Adrenal gland (tissue), 9 donors: ENCODE measurements at regions not wholly inside any gene's neighbourhood (a gene's known extent, or its start where the extent isn't known, plus 50 kb on each side); places are given as distances from the start of the nearest gene placed in this dataset.

Experiments
- DNase-seq, 7 donors: peaks; one replicate each; pipeline ENCODE4 v3.0.0-alpha.2; 2019 to 2020
- H3K27ac ChIP-seq, 5 donors: fragments of 200-600 bp; sonication (generic) in 4 of 5; 1 replicate in 3 of 5; 2 replicates in 2 of 5; pipeline versions ENCODE4 v1.5.1 to v1.8.0; 2016 to 2020; ENCODE audit warnings: mild to moderate bottlenecking in 1 of 5
- H3K27me3 ChIP-seq: fragments of 200-600 bp; 2 replicates; pipeline ENCODE4 v1.8.0; 2021
- H3K36me3 ChIP-seq, 2 donors: fragments of 200-600 bp; replicated peaks in 1 of 2; 1 replicate in 1 of 2; 2 replicates in 1 of 2; pipeline versions ENCODE4 v1.5.1 to v1.8.0; 2018 to 2022
- H3K4me1 ChIP-seq, 2 donors: fragments of 200-600 bp; replicated peaks in 1 of 2; 1 replicate in 1 of 2; 2 replicates in 1 of 2; pipeline versions ENCODE4 v1.5.1 to v1.8.0; 2018 to 2021
- H3K4me3 ChIP-seq, 4 donors: fragments of 200-600 bp; sonication (generic) in 3 of 4; one replicate each; pipeline ENCODE4 v1.5.1; 2016 to 2018
- H3K9me3 ChIP-seq, 3 donors: fragments of 200-600 bp; sonication (generic) in 1 of 3; replicated peaks in 1 of 3; 1 replicate in 2 of 3; 2 replicates in 1 of 3; pipeline versions ENCODE4 v1.5.1 to v1.8.0; 2016 to 2021
- POLR2A ChIP-seq, 2 donors: fragments of 450-650 bp; IDR thresholded peaks; one replicate each; pipeline ENCODE4 v1.6.1; 2017; ENCODE audit warnings: antibody characterized with exemption in 2 of 2, mild to moderate bottlenecking in 2 of 2, moderate library complexity in 1 of 2
- WGBS, 4 donors: extraction: QIAGEN DNeasy Blood & Tissue Kit in 2 of 4; methylation state at CpG; one replicate each; pipeline versions ENCODE4 v1.1.5 to v1.1.7; 2013 to 2017; 5-methylcytosine and 5-hydroxymethylcytosine counted together
- intact Hi-C, 2 donors: fragments of 100-400 bp; cut with DNase I; formaldehyde crosslinking; loops; one replicate each; pipeline versions ENCODE4 v1.14.1 to v1.15.0; 2022 to 2023
- TF ChIP-seq, protein P1 (sequence below), 6 experiments: fragments of 450-650 bp in 4 of 6; fragments of 200-600 bp in 2 of 6; sonication (generic) in 1 of 6; IDR thresholded peaks; 1 replicate in 5 of 6; 2 replicates in 1 of 6; pipeline versions ENCODE4 v1.5.1 to v1.8.0; 2016 to 2021; ENCODE audit warnings: antibody characterized with exemption in 6 of 6, mild to moderate bottlenecking in 2 of 6, moderate library complexity in 1 of 6
- donor health status: healthy with polysubstance abuse.
- donor health status: Bipolar disorder and iron deficiency.
- donor health status: DM: yes; HTN: yes; CAD: no.
- donor health status: DM: no; HTN: no; CAD: no.
- donor health status: DM: no; HTN: no; CAD: no.

DNA sequence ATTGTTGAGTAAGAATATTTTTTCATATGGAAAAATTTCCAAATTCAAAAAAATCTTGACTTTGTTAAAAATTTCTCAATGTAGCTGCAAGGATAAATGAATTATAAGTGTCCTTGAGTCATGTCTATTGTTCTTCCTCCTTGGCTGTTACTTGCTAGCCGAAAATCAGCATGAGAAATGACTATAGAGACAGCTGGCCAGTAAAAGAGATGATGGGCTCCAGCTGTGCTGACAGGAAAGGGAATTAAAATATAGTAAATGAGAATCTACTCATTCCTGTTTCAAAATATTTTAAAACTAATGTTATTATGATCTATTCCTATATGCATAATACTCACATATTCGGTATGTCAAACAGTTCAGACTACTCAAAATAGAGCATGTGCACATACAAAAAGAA is 1292.6 kb downstream of the BRINP3 start:
- Histone ChIP-seq H3K27me3 (no peaks in the 10 kb centered on the region), H3K4me3 (no peak overlapping the region), H3K27ac (no peak overlapping the region), H3K9me3 (no peaks in the 10 kb centered on the region), H3K4me1 (no peaks in the 10 kb centered on the region), H3K36me3 (no peaks in the 10 kb centered on the region)
- DNase-seq, result no peak
- intact Hi-C loops, result no loop called here
- 27 to 50% (median 42%) methylated on average over 2 of the region's 2 CpGs for WGBS, 4 donors
- TF ChIP-seq, protein P1, sequence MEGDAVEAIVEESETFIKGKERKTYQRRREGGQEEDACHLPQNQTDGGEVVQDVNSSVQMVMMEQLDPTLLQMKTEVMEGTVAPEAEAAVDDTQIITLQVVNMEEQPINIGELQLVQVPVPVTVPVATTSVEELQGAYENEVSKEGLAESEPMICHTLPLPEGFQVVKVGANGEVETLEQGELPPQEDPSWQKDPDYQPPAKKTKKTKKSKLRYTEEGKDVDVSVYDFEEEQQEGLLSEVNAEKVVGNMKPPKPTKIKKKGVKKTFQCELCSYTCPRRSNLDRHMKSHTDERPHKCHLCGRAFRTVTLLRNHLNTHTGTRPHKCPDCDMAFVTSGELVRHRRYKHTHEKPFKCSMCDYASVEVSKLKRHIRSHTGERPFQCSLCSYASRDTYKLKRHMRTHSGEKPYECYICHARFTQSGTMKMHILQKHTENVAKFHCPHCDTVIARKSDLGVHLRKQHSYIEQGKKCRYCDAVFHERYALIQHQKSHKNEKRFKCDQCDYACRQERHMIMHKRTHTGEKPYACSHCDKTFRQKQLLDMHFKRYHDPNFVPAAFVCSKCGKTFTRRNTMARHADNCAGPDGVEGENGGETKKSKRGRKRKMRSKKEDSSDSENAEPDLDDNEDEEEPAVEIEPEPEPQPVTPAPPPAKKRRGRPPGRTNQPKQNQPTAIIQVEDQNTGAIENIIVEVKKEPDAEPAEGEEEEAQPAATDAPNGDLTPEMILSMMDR (IDR thresholded peaks at IDR 0.05), result no peak
- no peak for TF ChIP-seq POLR2A (IDR thresholded peaks at IDR 0.05)

DNA sequence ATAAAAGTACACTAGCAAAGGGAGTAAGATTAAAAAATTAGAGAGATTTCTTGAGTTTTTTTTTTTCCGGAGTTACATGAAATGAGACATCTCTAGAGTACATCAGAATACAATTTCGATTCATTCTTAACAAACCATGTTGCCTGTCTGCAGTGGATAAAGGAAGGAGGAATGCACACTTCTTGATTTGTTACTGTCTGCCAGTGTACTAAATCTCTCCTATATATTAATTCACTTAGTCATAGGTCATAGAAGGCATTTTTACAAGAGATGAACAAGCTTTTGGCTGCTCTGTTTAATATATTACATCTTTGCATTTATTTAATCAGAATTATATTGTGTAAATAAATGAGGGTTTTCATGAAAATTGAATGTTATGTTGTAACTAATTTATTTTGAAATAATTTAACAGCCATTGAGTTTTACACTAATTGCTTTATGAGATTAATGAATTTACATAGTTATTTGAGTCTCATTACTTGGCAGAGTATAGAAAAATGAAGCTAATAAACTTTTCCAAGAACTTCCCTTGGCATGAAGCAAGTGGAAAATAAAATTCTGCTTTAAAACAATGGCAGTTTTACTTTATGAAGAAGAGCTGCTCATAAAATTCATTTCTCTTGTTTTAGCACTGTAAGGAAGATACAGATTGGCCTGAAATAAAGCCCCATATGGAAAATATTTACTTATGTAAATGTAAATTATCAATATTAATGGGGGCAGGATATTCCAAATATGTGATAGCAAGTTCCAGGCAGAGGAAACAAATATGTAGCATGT is 1284.7 kb downstream of the BRINP3 start:
- 68 to 74% (median 72%) methylated on average over 2 of the region's 2 CpGs for WGBS, 4 donors
- intact Hi-C loops, result no loop called here
- Histone ChIP-seq H3K27ac (no peak overlapping the region), H3K4me1 (no peaks in the 10 kb centered on the region), H3K4me3 (no peak overlapping the region), H3K36me3 (no peaks in the 10 kb centered on the region), H3K27me3 (no peaks in the 10 kb centered on the region), H3K9me3 (no peaks in the 10 kb centered on the region)
- no peak for DNase-seq
- no peak for TF ChIP-seq POLR2A (IDR thresholded peaks at IDR 0.05)
- TF ChIP-seq, protein P1 (IDR thresholded peaks at IDR 0.05), result no peak

DNA sequence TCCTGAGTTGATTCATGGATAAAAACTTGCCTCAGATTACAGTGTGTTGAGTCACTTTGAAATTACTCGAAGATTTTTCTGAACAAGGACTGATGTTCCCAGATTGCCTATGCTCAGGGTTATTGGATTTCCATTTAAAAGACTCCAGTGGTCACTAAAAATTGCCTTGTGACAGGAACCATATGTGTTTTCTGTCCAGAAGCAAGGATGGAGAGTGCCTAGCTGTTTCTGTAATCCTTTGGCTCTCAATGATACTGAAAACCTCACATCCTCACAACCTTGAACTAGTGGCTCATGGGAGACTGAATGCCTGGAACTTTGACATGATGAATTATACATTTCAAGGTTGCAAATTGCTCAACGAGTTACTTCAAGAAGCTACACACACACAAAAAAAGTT is 1271.8 kb downstream of the BRINP3 start:
- H3K36me3 ChIP-seq, result no peaks in the 10 kb centered on the region
- H3K27me3 ChIP-seq, result no peaks in the 10 kb centered on the region
- intact Hi-C loops, result no loop called here
- H3K4me3 ChIP-seq, result no peak overlapping the region
- TF ChIP-seq POLR2A (IDR thresholded peaks at IDR 0.05), result no peak
- TF ChIP-seq, protein P1 (IDR thresholded peaks at IDR 0.05), result no peak
- 20 to 41% (median 28%) methylated on average over 2 of the region's 2 CpGs for WGBS, 4 donors
- H3K27ac ChIP-seq, result no peak overlapping the region
- H3K9me3 ChIP-seq, result peaks cover 0 to 6% (median 0%) of the 10 kb centered on the region in 3 donors
- peaks cover 0 to 3% of the 10 kb centered on the region in 2 donors for H3K4me1 ChIP-seq
- peak in 1 of 7 donors; percentile 11 for DNase-seq

DNA sequence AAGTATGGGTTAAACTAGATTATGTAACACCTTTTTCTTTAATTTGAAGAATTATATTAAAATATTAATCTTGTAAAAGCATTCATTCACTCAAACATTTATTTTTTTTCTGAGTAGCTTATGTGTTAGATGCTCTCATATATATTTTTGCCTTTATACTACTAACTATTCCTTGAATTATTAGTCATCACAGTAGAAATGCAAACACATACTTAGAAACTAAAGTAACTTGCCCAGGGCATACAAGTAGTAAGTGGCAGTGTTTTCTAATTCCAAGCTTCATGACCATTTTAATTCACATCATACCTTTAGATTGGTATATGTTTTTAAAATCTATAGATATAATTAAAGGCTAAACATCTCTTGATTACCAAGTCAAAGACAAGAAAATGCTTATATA is 1271.0 kb downstream of the BRINP3 start:
- DNase-seq, result no peak
- Histone ChIP-seq H3K27me3 (no peaks in the 10 kb centered on the region), H3K27ac (no peak overlapping the region), H3K4me3 (no peak overlapping the region), H3K9me3 (peaks cover 0 to 6% (median 0%) of the 10 kb centered on the region in 3 donors), H3K4me1 (peaks cover 0 to 3% of the 10 kb centered on the region in 2 donors), H3K36me3 (no peaks in the 10 kb centered on the region)
- intact Hi-C loops, result no loop called here
- TF ChIP-seq POLR2A (IDR thresholded peaks at IDR 0.05), result no peak
- TF ChIP-seq, protein P1 (IDR thresholded peaks at IDR 0.05), result no peak
